Stomach (tissue), 4 donors: ENCODE measurements at regions not wholly inside any gene's neighbourhood (a gene's known extent, or its start where the extent isn't known, plus 50 kb on each side); places are given as distances from the start of the nearest gene placed in this dataset.
"Not testable (repeated sequence)": the region's sequence is repeated elsewhere in the genome, so short reads cannot be mapped to it uniquely, and the experiment has no call there.

Source experiments
- POLR2A ChIP-seq, 4 donors: fragments of 450-650 bp; IDR thresholded peaks; one replicate each; pipeline ENCODE4 v1.6.1; 2016; ENCODE audit warnings: antibody characterized with exemption in 4 of 4, control low read depth in 2 of 4, mild to moderate bottlenecking in 1 of 4, moderate library complexity in 1 of 4
- TF ChIP-seq, protein P1 (sequence below), 7 experiments: fragments of 450-650 bp in 4 of 7; fragments of 200-600 bp in 3 of 7; sonication (generic) in 3 of 7; IDR thresholded peaks; one replicate each; pipeline ENCODE4 v1.5.1; 2016 to 2019; ENCODE audit warnings: antibody characterized with exemption in 7 of 7, control low read depth in 2 of 7, mild to moderate bottlenecking in 1 of 7

DNA sequence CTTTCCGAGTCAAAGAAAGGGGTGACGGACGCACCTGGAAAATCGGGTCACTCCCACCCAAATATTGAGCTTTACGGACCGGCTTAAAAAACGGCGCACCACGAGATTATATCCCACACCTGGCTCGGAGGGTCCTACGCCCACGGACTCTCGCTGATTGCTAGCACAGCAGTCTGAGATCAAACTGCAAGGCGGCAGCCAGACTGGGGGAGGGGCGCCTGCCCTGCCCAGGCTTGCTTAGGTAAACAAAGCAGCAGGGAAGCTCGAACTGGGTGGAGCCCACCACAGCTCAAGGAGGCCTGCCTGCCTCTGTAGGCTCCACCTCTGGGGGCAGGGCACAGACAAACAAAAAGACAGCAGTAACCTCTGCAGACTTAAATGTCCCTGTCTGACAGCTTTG is 1416.9 kb downstream of the SLITRK5 start:
- TF ChIP-seq, protein P1, sequence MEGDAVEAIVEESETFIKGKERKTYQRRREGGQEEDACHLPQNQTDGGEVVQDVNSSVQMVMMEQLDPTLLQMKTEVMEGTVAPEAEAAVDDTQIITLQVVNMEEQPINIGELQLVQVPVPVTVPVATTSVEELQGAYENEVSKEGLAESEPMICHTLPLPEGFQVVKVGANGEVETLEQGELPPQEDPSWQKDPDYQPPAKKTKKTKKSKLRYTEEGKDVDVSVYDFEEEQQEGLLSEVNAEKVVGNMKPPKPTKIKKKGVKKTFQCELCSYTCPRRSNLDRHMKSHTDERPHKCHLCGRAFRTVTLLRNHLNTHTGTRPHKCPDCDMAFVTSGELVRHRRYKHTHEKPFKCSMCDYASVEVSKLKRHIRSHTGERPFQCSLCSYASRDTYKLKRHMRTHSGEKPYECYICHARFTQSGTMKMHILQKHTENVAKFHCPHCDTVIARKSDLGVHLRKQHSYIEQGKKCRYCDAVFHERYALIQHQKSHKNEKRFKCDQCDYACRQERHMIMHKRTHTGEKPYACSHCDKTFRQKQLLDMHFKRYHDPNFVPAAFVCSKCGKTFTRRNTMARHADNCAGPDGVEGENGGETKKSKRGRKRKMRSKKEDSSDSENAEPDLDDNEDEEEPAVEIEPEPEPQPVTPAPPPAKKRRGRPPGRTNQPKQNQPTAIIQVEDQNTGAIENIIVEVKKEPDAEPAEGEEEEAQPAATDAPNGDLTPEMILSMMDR (IDR thresholded peaks at IDR 0.05), result not testable (repeated sequence)
- not testable (repeated sequence) for TF ChIP-seq POLR2A (IDR thresholded peaks at IDR 0.05)
